Lung microvascular endothelial cell (primary cell): ENCODE measurements at regions not wholly inside any gene's neighbourhood (a gene's known extent, or its start where the extent isn't known, plus 50 kb on each side); places are given as distances from the start of the nearest gene placed in this dataset.

Experiments
- DNase-seq, 2 donors: peaks; one replicate each; pipeline versions ENCODE4 v3.0.0 to v3.0.0-alpha.2; 2010; ENCODE audit warnings: low read depth in 2 of 2

DNA sequence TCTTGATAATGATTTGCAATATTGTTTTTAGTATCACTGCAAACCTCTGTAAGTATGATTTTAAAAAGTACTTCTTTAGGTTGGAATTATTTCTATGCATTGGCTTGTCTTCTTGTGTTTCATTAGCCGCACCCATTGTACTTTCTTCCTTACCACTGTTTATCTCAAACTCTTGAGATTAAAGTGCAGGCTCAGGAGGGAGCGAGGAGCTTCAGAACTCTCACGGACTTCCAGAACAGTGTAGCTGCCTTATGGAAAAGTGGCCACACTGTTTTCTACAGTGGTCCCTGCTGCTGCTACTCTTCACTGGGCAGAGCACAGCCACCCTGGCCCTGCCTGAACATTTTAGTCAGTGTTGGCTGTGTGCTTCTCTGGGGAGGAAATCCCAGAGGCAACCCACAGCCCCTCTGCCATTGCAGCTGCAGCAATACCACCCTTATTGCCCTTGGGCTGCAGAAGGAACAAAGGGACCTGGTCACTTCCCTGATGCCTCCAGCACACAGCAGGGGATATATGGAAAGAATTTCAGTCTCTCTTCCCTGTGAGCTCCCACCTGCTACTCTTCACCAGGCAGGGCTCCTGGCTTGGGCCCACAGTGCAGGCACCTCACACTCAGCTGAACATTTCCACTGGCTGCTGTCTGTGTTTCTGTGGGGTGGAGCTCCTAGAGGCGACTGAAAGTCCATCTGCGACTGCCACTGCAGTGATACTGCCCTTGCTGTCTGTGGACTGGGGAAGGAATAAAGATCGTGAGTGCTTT lies 91.7 kb upstream of the MAP3K4 start:
- no peak for DNase-seq

- no peak for DNase-seq
Observed at GRCh38 chr6:160911949-160912348, 79.6 kb upstream of the MAP3K4 start.

GRCh38 chr6:160912411-160912810 lies 79.2 kb upstream of the MAP3K4 start:
- DNase-seq, result no peak

DNA sequence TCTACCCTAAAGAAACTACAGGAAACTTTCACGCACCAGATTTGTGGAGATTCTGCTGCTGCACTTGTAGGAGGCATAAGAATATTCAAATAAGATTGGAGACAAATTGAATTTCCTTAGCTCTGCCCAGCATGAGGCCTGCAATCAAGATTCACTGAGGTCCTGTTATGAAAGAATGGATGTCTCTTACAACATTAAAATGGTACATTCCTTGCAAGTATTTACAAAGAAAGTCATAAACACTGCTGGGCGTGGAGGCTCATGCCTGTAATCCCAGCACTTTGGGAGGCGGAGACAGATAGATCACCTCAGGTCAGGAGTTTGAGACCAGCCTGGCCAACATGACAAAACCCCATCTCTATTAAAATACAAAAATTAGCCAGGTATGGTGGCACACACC lies 74.0 kb upstream of the MAP3K4 start:
- no peak for DNase-seq

DNA sequence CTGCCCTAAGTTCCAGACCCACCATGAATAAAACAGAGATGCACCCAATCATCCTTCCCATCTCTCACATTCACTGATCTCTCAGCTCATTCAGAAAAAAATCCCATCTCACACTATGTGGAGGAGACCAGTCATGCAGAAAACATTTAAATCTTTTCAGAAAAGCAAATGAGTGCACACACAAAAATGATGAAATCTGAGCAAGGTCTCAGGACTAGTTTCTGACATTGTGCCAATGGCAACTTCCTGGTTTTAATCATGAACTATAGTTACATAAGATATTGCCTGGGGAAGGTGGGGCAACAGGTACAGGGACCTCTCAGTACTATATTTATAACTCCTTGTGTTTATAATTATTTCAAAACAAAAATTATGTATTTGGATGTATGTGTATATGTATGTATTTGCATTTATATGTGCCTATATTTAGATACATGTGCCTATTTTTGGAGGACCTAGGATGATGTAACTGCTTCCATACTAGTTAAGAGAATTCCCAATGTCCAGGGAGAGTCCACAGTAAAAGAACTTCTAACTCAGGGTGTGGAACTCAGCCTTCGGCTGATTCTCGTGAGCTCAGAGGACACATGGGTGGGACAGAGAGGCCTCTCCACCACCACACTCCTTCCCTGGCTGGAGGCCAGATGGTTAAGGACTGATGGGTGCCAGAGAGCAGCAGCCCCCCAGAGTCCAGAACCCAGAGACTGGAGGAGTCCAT lies 71.7 kb upstream of the MAP3K4 start:
- peak in 1 of 2 donors; percentile 11 for DNase-seq

DNA sequence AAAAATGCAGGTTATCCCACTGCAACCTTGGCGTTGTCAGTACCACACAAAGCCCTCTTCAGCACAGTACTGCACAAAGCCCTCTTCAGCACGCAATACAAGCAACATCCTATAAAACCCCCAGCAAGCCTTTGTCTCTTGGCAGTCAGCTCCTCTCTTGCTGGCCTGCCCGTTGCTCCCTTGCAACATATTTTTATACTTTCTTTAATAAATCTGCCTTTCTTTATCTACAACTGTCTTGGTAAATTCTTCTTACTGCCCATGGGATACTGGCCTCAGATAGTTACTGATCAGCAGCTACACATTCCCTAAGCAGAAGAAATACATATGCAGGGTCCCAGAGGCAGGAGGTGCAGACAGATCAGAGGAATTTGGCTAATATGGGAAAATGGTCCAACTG lies 70.5 kb upstream of the MAP3K4 start:
- DNase-seq, result no peak

GRCh38 chr6:160926281-160927276 lies 65.0 kb upstream of the MAP3K4 start:
- no peak for DNase-seq

- DNase-seq, result no peak
Observed at GRCh38 chr6:160927416-160927815, 64.2 kb upstream of the MAP3K4 start.

- no peak for DNase-seq
Observed at GRCh38 chr6:160929361-160929760, 62.2 kb upstream of the MAP3K4 start.

DNA sequence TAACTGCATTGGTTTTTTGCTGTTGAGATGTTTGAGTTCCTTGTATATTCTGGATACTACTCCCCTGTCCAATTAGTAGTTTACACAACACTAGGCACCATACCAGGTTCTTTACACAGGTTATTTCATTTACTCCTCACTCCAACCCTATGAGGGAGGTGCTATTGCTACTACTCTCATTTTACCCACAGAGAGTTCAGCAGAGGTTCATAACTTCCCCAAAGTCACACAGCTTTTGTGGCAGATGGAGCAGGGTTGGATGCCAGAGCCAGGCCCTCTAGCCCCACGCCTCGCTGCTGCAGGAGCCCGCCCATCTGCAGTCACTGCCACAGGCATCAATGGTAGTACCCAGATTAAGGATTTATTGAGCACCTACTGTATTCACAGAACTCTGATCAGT lies 61.7 kb upstream of the MAP3K4 start:
- DNase-seq, result no peak

GRCh38 chr6:160930547-160931377 lies 60.8 kb upstream of the MAP3K4 start:
- peak; percentile 69 to 73 for DNase-seq

DNA sequence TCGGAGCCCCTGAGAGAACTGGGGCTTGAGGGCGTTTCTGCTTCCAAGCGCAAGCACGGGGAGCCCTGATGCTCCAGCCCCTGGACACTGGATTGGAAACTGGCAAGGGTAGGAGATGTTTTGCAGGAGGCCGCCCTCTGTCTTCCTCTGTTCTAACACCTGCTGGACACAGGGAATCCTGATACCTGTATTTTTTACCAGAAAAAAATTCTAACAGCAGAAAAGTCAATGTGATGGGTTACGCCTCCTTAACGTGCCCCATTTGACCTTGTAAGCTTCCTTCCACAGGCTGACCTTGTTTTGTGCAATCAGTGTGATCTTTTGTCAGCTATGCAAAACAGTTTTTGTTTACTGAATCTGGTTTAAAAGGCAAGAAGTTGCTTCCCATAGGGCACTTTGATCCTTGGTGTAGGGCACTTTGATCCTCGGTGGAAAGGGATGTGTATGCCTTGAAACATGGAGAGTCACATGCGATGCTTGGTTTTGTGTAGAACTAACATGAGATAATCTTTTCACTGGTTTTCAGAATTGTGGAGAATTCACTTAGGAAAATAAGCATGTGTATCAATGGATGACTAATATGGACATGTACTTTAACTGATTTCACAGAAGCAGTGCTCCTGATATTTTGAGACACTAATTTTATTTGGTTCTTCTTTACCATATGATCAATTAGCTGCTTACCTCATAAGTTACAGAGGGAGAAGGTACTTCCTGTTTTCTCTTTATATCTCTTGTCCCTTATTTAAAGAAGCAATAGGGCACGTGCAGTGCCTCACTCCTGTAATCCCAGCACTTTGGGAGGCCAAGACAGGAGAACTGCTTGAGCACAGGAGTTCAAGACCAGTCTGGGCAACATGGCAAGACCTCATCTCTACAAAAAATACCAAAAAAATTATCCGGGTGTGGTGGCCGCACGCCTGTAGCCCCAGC lies 59.9 kb upstream of the MAP3K4 start:
- DNase-seq, result no peak

DNA sequence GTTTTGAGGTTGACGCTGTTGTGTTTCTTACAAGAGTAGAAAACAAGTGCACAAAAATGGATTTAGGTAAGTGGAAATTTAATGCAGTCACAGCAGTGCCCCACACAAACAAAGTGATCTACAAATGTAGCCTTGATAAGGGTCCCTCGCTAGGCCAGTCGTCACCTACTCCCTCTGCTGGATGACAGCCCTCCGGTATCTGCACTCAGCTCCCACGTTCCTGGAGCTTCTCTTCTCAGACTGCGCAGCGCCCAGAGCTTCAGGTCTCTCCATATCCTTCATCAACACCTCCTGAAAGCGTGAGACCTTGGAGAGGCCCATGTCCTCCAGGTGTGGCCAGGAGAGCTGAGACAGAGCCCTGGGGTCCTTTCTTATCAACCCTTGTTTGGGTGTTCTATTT lies 58.3 kb upstream of the MAP3K4 start:
- DNase-seq, result no peak

DNA sequence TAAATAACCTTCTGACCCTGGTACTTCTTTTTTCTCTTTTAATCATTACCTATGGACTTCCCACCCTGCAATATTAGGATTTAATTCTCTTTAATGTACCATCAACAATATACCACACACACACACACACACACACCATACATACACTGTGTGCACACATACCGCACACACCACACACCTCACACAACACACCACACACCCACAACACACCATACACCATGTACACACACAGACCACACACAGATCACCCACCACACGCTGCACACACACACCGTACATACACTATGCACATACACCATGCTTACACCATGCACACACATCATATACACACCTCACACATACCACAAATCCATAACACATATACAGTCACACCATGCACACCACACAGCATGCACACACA lies 57.4 kb upstream of the MAP3K4 start:
- no peak for DNase-seq

DNA sequence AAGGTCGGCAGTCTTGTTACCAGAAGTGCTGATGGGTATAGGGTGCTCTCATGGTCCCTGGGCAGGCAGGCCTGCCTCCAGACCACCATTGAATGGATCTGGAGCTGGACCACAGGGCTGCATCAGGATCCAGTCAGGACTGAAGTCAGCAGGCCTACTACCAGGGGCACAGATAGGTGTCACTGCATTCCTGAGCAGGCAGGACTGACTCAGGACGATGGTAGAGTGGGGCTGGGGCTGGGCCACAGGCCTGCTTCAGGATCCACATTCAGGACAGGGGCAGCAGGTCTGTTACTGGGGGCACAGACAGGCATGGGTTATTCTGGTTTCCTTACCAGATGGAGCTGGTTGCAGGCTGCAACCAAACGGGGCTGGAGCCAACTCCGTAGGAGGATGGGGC lies 51.4 kb upstream of the MAP3K4 start:
- no peak for DNase-seq
